Osteocyte (in vitro differentiated cells): ENCODE measurements at regions not wholly inside any gene's neighbourhood (a gene's known extent, or its start where the extent isn't known, plus 50 kb on each side); places are given as distances from the start of the nearest gene placed in this dataset.

Experiments
- DNase-seq: peaks from one replicate; pipeline ENCODE4 v3.0.0; 2021; ENCODE audit warnings: mixed read lengths; ENCODE audit not compliant: unreplicated experiment; ENCODE audit errors: extremely low spot score
- H3K27ac Mint-ChIP-seq: one replicate; pipeline ENCODE4 v1.8.0; 2021; ENCODE audit warnings: mild to moderate bottlenecking, mixed read lengths; ENCODE audit not compliant: unreplicated experiment
- H3K27me3 Mint-ChIP-seq: one replicate; pipeline ENCODE4 v1.8.0; 2021; ENCODE audit warnings: mixed read lengths; ENCODE audit not compliant: unreplicated experiment
- H3K36me3 Mint-ChIP-seq: one replicate; pipeline ENCODE4 v1.8.0; 2021; ENCODE audit warnings: mixed read lengths; ENCODE audit not compliant: unreplicated experiment
- H3K4me1 Mint-ChIP-seq: one replicate; pipeline ENCODE4 v1.8.0; 2021; ENCODE audit warnings: mixed read lengths; ENCODE audit not compliant: unreplicated experiment
- H3K4me3 Mint-ChIP-seq: one replicate; pipeline ENCODE4 v1.8.0; 2021; ENCODE audit warnings: mild to moderate bottlenecking, moderate library complexity, mixed read lengths; ENCODE audit not compliant: unreplicated experiment
- H3K9me3 Mint-ChIP-seq: one replicate; pipeline ENCODE4 v1.8.0; 2021; ENCODE audit warnings: mixed read lengths; ENCODE audit not compliant: unreplicated experiment
- TF ChIP-seq, protein P1 (sequence below): fragments of 200-600 bp; sonication (generic); IDR thresholded peaks from 2 replicates; pipeline ENCODE4 v1.5.0; 2021; ENCODE audit warnings: antibody characterized with exemption, mild to moderate bottlenecking, moderate library complexity

DNA sequence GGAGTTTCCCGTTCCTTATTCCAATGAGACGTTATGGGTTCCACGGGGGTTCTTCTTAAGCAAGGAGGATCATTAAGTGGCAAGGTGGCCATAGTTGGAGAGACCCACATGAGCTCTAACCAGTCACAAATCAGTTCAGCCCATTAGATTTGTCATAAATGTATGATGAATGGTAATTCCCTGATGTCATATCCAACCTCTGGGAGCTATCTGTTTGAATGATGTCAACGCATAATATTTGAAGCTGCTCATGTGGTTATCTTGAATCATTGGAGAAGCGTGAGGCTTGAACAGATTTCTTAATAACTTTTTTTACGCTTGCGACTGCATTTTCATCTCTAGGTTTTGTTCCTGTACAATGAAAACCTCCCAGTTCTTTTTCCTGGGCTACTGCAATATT is 270.4 kb upstream of the EEF2KMT start:
- Mint-ChIP-seq H3K9me3 (peaks cover 13% of the 10 kb centered on the region), H3K27ac (no peak overlapping the region), H3K4me3 (no peak overlapping the region), H3K36me3 (no peaks in the 10 kb centered on the region), H3K27me3 (no peaks in the 10 kb centered on the region), H3K4me1 (no peaks in the 10 kb centered on the region)
- TF ChIP-seq, protein P1, sequence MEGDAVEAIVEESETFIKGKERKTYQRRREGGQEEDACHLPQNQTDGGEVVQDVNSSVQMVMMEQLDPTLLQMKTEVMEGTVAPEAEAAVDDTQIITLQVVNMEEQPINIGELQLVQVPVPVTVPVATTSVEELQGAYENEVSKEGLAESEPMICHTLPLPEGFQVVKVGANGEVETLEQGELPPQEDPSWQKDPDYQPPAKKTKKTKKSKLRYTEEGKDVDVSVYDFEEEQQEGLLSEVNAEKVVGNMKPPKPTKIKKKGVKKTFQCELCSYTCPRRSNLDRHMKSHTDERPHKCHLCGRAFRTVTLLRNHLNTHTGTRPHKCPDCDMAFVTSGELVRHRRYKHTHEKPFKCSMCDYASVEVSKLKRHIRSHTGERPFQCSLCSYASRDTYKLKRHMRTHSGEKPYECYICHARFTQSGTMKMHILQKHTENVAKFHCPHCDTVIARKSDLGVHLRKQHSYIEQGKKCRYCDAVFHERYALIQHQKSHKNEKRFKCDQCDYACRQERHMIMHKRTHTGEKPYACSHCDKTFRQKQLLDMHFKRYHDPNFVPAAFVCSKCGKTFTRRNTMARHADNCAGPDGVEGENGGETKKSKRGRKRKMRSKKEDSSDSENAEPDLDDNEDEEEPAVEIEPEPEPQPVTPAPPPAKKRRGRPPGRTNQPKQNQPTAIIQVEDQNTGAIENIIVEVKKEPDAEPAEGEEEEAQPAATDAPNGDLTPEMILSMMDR: no peak
- no peak for DNase-seq

DNA sequence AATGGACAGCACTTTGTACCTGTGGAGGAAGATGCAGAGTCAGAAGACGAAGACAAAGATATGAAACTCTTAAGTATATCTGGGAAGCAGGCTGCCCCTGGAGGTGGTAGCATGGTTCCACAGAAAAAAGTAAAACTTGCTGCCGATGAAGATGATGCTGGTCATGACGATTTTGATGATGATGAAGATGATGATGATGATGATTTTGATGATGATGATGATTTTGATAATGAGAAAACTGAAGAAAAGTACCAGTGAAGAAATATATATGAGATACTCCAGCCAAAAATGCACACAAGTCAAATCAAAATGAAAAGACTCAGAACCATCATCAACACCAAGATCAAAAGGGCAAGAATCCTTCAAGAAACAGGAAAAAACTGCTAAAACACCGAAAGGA is 268.5 kb upstream of the EEF2KMT start:
- H3K9me3 Mint-ChIP-seq: peaks cover 18% of the 10 kb centered on the region
- no peak overlapping the region for H3K27ac Mint-ChIP-seq
- no peaks in the 10 kb centered on the region for H3K27me3 Mint-ChIP-seq
- TF ChIP-seq, protein P1: no peak
- no peak for DNase-seq
- H3K36me3 Mint-ChIP-seq: no peaks in the 10 kb centered on the region
- H3K4me1 Mint-ChIP-seq: no peaks in the 10 kb centered on the region
- H3K4me3 Mint-ChIP-seq: no peak overlapping the region

DNA sequence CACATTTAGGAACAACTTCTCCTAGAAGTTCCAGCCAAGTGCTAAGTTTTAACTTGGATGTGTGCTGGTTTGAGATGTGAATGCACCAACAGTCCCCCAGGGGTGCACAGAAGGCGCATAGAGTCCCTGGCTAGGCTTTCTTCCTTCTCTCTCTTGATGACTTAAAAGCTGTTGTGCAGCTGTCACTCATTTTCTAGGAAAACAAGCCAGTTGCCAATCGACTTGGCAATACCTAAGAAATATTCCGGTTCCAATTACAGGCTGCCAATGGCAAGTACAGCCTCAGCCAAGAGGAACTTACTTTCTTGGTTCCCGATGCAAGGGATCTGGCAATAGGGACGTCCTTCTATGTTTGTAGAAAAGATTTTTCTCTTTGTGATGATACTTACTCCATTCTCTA is 266.6 kb upstream of the EEF2KMT start:
- no peaks in the 10 kb centered on the region for H3K36me3 Mint-ChIP-seq
- no peaks in the 10 kb centered on the region for H3K4me1 Mint-ChIP-seq
- H3K4me3 Mint-ChIP-seq: no peak overlapping the region
- no peak overlapping the region for H3K27ac Mint-ChIP-seq
- DNase-seq: no peak
- TF ChIP-seq, protein P1: no peak
- H3K27me3 Mint-ChIP-seq: no peaks in the 10 kb centered on the region
- peaks cover 32% of the 10 kb centered on the region for H3K9me3 Mint-ChIP-seq

DNA sequence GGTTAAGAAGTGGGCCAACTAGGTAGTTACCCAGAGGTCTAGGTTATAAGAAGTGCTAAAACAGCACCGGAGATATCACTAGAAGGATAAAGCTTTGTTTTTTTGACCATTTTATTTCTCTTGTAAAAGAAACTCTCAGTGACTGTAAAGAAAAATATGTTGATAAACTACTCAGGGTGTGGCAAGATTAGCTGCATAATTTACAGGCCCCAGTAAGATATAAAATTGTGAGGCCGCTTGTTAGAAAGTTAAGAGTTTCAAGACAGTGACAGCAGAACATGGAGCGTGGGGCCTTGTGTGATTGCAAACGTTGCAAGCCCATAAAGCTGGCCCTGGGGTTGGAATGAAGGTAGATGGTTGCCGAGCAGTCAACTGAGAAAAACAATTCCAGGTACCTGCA is 263.7 kb upstream of the EEF2KMT start:
- DNase-seq: no peak
- TF ChIP-seq, protein P1: no peak
- H3K27me3 Mint-ChIP-seq: no peaks in the 10 kb centered on the region
- H3K36me3 Mint-ChIP-seq: no peaks in the 10 kb centered on the region
- no peak overlapping the region for H3K27ac Mint-ChIP-seq
- no peak overlapping the region for H3K4me3 Mint-ChIP-seq
- peaks cover 25% of the 10 kb centered on the region for H3K9me3 Mint-ChIP-seq
- H3K4me1 Mint-ChIP-seq: no peaks in the 10 kb centered on the region

DNA sequence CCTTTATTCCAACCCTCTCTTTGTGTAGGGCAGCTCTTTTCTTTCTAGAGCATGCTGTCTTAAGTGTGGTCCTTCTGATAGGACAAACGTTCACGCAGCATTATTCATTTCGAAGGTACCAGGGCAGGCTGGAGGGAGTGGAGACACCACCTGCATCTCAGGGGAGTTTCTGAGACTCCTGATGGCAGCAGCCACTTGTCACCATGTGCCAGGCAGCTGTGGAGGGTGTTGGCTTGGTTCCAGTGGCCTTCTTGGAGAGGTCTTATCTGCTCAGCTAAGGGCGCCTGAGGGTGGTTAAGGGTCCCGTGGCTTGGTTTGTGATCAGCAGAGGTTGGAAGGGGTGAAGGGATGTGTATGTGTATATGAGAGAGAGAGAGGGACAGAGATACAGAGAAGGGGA is 257.1 kb upstream of the EEF2KMT start:
- no peak for DNase-seq
- Mint-ChIP-seq H3K9me3 (peaks cover 22% of the 10 kb centered on the region), H3K36me3 (no peaks in the 10 kb centered on the region), H3K27ac (no peak overlapping the region), H3K4me1 (no peaks in the 10 kb centered on the region), H3K4me3 (no peak overlapping the region), H3K27me3 (no peaks in the 10 kb centered on the region)
- TF ChIP-seq, protein P1: no peak
